ENCODE measurements at regions not wholly inside any gene's neighbourhood (a gene's known extent, or its start where the extent isn't known, plus 50 kb on each side); places are given as distances from the start of the nearest gene placed in this dataset.
"Not testable (repeated sequence)": the region's sequence is repeated elsewhere in the genome, so short reads cannot be mapped to it uniquely, and the experiment has no call there.

DNA sequence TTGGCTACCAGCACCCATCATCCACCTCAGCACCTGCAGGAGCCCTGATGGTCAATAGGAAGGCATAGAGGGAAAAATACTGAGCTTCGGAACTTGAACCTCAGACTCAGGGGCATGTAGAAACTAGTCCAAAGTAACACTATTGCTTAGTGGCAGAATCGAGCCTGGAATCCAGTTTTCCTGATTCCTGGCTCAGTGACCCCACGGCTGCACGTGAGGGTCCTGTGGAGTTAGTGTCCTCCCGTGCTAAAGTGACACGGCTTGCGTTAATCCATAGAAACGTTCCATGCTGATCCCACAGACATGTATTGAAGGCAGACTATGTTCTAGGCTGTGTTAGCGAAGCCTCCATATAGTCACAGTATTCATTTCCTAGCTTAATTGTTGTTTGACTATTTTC is 747.0 kb upstream of the TPTE start (continued):
- TF ChIP-seq EZH2phosphoT487 (IDR thresholded peaks at IDR 0.05; ENCODE audit: unreplicated experiment) (no peak), REST (IDR thresholded peaks at IDR 0.05; ENCODE audit: unreplicated experiment) (no peak), CREB1 (CRISPR knock-in tag; IDR thresholded peaks at IDR 0.05; ENCODE audit: low read depth) (no peak)

DNA sequence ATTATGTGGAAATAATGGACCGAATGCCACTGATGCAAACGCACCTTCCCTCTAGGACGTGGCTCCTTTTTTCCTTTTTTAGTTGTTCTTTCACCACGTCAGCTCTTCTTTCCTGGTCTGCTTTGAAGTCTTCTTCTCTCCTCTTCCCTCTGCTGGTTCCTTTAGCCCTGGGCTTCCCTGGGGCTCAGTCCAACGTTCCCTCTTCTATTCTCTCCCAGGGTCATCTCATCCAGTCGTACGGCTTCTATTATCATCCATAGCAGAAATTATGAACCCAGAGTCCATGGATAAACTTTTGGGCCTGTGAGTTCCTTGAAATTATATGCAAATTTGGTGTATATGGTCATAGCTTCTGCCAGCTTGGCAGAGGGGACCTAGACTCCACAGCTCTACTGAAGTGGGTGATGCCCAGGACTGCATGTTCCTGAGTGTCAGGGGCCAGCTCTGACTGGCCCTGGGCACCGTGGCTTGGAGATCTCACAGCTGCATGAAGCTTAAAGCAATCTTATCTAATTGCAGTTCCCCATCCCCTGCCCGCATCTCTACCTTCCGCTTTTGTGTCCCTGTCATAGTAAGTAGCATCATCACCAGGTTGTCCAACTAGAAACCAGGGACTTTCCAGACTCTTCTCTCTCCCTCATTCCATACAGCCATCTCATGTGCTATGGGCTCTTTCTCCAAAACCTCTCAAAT is 746.3 kb upstream of the TPTE start:
- H3K4me3 ChIP-seq; H3K4me1 Mint-ChIP-seq; H3K27me3 Mint-ChIP-seq (ENCODE audit: insufficient read depth, low read depth, poor library complexity); DNase-seq (ENCODE audit: low spot score); H4K20me1 ChIP-seq (replicated peaks; ENCODE audit: insufficient read depth); H3K27ac Mint-ChIP-seq; H3K79me2 ChIP-seq (replicated peaks; ENCODE audit: insufficient read depth); H3F3A ChIP-seq (replicated peaks; ENCODE audit: low read depth); H3K9me2 ChIP-seq (ENCODE audit: insufficient read depth); H2AFZ ChIP-seq; H3K4me3 Mint-ChIP-seq; H3K4me1 ChIP-seq (ENCODE audit: insufficient read depth); H3K27me3 ChIP-seq (ENCODE audit: insufficient read depth); H3K27ac ChIP-seq (ENCODE audit: low read depth); H3K4me2 ChIP-seq; ATAC-seq: not testable (repeated sequence)
- H3K36me3 Mint-ChIP-seq (ENCODE audit: low read depth) = peaks cover 49% of the 10 kb centered on the region
- peaks cover 27% of the 10 kb centered on the region; the same call in 2 of the 3 replicates for H3K9me3 Mint-ChIP-seq
- H3K36me3 ChIP-seq (ENCODE audit: insufficient read depth) = peaks cover 14% of the 10 kb centered on the region

DNA sequence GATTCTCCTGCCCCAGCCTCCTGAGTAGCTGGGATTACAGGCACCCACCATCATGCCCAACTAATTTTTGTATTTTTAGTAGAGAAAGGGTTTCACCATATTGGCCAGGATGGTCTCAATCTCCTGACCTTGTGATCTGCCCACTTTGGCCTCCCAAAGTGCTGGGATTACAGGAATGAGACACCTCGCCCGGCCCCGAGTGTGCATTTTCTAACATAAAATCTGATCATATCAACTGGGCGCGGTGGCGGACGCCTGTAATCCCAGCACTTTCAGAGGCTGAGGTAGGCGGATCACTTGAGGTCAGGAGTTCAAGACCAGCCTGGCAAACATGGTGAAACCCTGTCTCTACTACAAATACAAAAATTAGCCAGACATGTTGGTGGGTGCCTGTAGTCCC is 745.5 kb upstream of the TPTE start:
- H4K20me1 ChIP-seq (replicated peaks; ENCODE audit: insufficient read depth); H3K27ac Mint-ChIP-seq; H3K4me2 ChIP-seq; H3K27me3 ChIP-seq (ENCODE audit: insufficient read depth); H3F3A ChIP-seq (replicated peaks; ENCODE audit: low read depth); H3K4me3 ChIP-seq; H3K27ac ChIP-seq (ENCODE audit: low read depth); H2AFZ ChIP-seq; H3K9me2 ChIP-seq (ENCODE audit: insufficient read depth); H3K27me3 Mint-ChIP-seq (ENCODE audit: insufficient read depth, low read depth, poor library complexity); H3K4me3 Mint-ChIP-seq; ATAC-seq; H3K79me2 ChIP-seq (replicated peaks; ENCODE audit: insufficient read depth); H3K4me1 Mint-ChIP-seq; H3K4me1 ChIP-seq (ENCODE audit: insufficient read depth); DNase-seq (ENCODE audit: low spot score): not testable (repeated sequence)
- H3K36me3 Mint-ChIP-seq (ENCODE audit: low read depth) = peaks cover 56% of the 10 kb centered on the region
- peaks cover 18% of the 10 kb centered on the region for H3K36me3 ChIP-seq (ENCODE audit: insufficient read depth)
- peaks cover 36% of the 10 kb centered on the region; the same call in 2 of the 3 replicates for H3K9me3 Mint-ChIP-seq

- H2AFZ ChIP-seq; H3K4me3 ChIP-seq; H3K4me1 ChIP-seq (ENCODE audit: insufficient read depth); DNase-seq (ENCODE audit: low spot score); H4K20me1 ChIP-seq (replicated peaks; ENCODE audit: insufficient read depth); H3F3A ChIP-seq (replicated peaks; ENCODE audit: low read depth); H3K27me3 Mint-ChIP-seq (ENCODE audit: insufficient read depth, low read depth, poor library complexity); H3K4me1 Mint-ChIP-seq; H3K9me2 ChIP-seq (ENCODE audit: insufficient read depth); H3K4me3 Mint-ChIP-seq; H3K27me3 ChIP-seq (ENCODE audit: insufficient read depth); ATAC-seq; H3K27ac ChIP-seq (ENCODE audit: low read depth); H3K4me2 ChIP-seq; H3K79me2 ChIP-seq (replicated peaks; ENCODE audit: insufficient read depth); H3K27ac Mint-ChIP-seq: not testable (repeated sequence)
- H3K36me3 Mint-ChIP-seq (ENCODE audit: low read depth) = peaks cover 60% of the 10 kb centered on the region
- H3K36me3 ChIP-seq (ENCODE audit: insufficient read depth) = peaks cover 18% of the 10 kb centered on the region
- H3K9me3 Mint-ChIP-seq = peaks cover 41% of the 10 kb centered on the region; the same call in 2 of the 3 replicates
Observed at GRCh38 chr21:9776286-9777020, 744.9 kb upstream of the TPTE start.

- H3K27me3 ChIP-seq (ENCODE audit: insufficient read depth); H3K4me1 Mint-ChIP-seq; ATAC-seq; H4K20me1 ChIP-seq (replicated peaks; ENCODE audit: insufficient read depth); DNase-seq (ENCODE audit: low spot score); H3K9me2 ChIP-seq (ENCODE audit: insufficient read depth); H3K4me3 Mint-ChIP-seq; H3F3A ChIP-seq (replicated peaks; ENCODE audit: low read depth); H3K27me3 Mint-ChIP-seq (ENCODE audit: insufficient read depth, low read depth, poor library complexity); H3K79me2 ChIP-seq (replicated peaks; ENCODE audit: insufficient read depth); H3K4me1 ChIP-seq (ENCODE audit: insufficient read depth); H3K4me3 ChIP-seq; H3K27ac ChIP-seq (ENCODE audit: low read depth); H3K4me2 ChIP-seq; H2AFZ ChIP-seq; H3K27ac Mint-ChIP-seq: not testable (repeated sequence)
- H3K36me3 ChIP-seq (ENCODE audit: insufficient read depth) = peaks cover 31% of the 10 kb centered on the region
- Mint-ChIP-seq H3K9me3 (peaks cover 62% of the 10 kb centered on the region; the same call in 2 of the 3 replicates), H3K36me3 (ENCODE audit: low read depth) (peaks cover 78% of the 10 kb centered on the region)
Observed at GRCh38 chr21:9778541-9778940, 742.8 kb upstream of the TPTE start.
